Aorta (tissue), 5 donors: ENCODE measurements at regions not wholly inside any gene's neighbourhood (a gene's known extent, or its start where the extent isn't known, plus 50 kb on each side); places are given as distances from the start of the nearest gene placed in this dataset.

Experiments
- ATAC-seq: fragments of 200-7000 bp; cut with Tn5 transposase; one replicate; pipeline ENCODE4 v1.9.1; 2022; ENCODE audit warnings: moderate library complexity; ENCODE audit not compliant: low FRiP score
- DNase-seq, 2 donors: peaks; one replicate each; pipeline ENCODE4 v3.0.0-alpha.2; 2020
- H3K27ac ChIP-seq, 2 donors: one replicate each; pipeline ENCODE4 v1.5.1; 2013; ENCODE audit warnings: low read length in 2 of 2, mild to moderate bottlenecking in 2 of 2, moderate library complexity in 2 of 2, control low read depth in 1 of 2, inconsistent platforms in 1 of 2, low read depth in 1 of 2
- H3K27me3 ChIP-seq, 2 donors: one replicate each; pipeline ENCODE4 v1.6.1; 2013; ENCODE audit warnings: control low read depth in 1 of 2, low read length in 1 of 2, mild to moderate bottlenecking in 1 of 2, moderate library complexity in 1 of 2; ENCODE audit not compliant: insufficient read depth in 2 of 2, control insufficient read depth in 1 of 2
- H3K36me3 ChIP-seq, 2 donors: one replicate each; pipeline ENCODE4 v1.6.1; 2013; ENCODE audit warnings: control low read depth in 1 of 2, low read length in 1 of 2, mild to moderate bottlenecking in 1 of 2; ENCODE audit not compliant: insufficient read depth in 2 of 2, control insufficient read depth in 1 of 2
- H3K4me1 ChIP-seq, 2 donors: one replicate each; pipeline ENCODE4 v1.6.1; 2013; ENCODE audit warnings: low read length in 2 of 2, control low read depth in 1 of 2, mild to moderate bottlenecking in 1 of 2, moderate library complexity in 1 of 2; ENCODE audit not compliant: insufficient read depth in 2 of 2, control insufficient read depth in 1 of 2
- H3K4me3 ChIP-seq, 2 donors: one replicate each; pipeline ENCODE4 v1.5.1; 2013; ENCODE audit warnings: low read length in 2 of 2, control low read depth in 1 of 2, mild to moderate bottlenecking in 1 of 2
- H3K9me3 ChIP-seq: one replicate; pipeline ENCODE4 v1.6.1; 2013; ENCODE audit warnings: mild to moderate bottlenecking, low read length; ENCODE audit not compliant: control insufficient read depth
- WGBS, 2 donors: extraction: QIAGEN DNeasy Blood & Tissue Kit; methylation state at CpG; one replicate each; pipeline ENCODE4 v1.1.7; 2013; 5-methylcytosine and 5-hydroxymethylcytosine counted together
- intact Hi-C, 2 donors: fragments of 100-400 bp; cut with DNase I; formaldehyde crosslinking; loops; one replicate each; pipeline versions ENCODE4 v1.14.2 to v1.15.0; 2022
- donor health status: healthy with polysubstance abuse.
- donor health status: Bipolar disorder and iron deficiency.
- donor health status: DM: no; HTN: no; CAD: no.
- donor health status: DM: no; HTN: no; CAD: no.
- donor health status: DM: yes; HTN: yes; CAD: no.

DNA sequence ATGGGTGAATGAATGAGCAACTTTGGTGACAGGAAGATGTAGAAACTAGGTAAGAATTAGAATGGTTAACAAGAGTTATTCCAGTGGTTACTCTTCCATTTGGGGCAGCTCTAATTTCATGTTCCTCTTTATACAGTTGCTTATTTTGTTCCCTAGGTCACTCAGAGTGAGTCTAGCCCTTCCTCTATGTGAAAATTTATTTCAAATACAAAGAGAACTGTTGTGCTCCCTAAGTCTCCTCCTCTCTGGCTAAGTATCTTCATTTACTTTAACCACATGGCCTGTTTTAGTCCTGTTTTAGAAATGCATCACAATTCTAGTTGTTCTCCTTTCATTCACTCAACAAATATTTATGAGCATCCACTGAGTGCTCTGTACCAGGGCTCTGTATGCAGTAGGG lies 51.1 kb upstream of the HIF1A start:
- no peaks in the 10 kb centered on the region for H3K27me3 ChIP-seq
- no peak overlapping the region for H3K4me3 ChIP-seq
- no peaks in the 10 kb centered on the region for H3K4me1 ChIP-seq
- ATAC-seq (no peak), DNase-seq (no peak)
- intact Hi-C loops: no loop called here
- no peaks in the 10 kb centered on the region for H3K9me3 ChIP-seq
- no peaks in the 10 kb centered on the region for H3K36me3 ChIP-seq
- no peak overlapping the region for H3K27ac ChIP-seq

GRCh38 chr14:61644834-61645233 lies 50.5 kb upstream of the HIF1A start:
- Histone ChIP-seq H3K4me1 (no peaks in the 10 kb centered on the region), H3K36me3 (no peaks in the 10 kb centered on the region), H3K27ac (no peak overlapping the region), H3K9me3 (no peaks in the 10 kb centered on the region), H3K4me3 (no peak overlapping the region), H3K27me3 (no peaks in the 10 kb centered on the region)
- no peak for ATAC-seq
- WGBS, 2 donors: 48 to 76% methylated on average over 2 of the region's 2 CpGs
- DNase-seq: no peak
- intact Hi-C loops: no loop called here

DNA sequence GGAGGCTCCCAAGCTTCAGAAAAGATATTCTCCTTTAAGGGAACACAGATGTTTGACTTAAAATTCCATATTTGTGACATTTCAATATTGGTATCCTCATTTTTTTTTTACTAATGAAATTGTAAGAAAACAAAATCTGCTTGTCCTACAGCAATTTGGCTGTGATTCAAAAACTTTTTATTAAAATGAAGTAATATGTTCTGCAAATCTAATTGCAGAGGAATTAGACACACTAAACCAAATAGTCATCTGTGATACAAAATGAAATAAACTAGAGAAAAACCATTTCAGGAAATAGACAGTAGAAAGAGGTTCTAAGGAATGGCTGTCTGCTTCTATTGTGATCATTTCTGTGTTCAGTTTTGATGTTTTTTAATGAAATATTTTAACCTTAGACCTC lies 50.1 kb upstream of the HIF1A start:
- Histone ChIP-seq H3K27me3 (no peaks in the 10 kb centered on the region), H3K9me3 (no peaks in the 10 kb centered on the region), H3K4me3 (no peak overlapping the region), H3K27ac (no peak overlapping the region), H3K36me3 (no peaks in the 10 kb centered on the region), H3K4me1 (no peaks in the 10 kb centered on the region)
- ATAC-seq (no peak), DNase-seq (no peak)
- intact Hi-C loops: no loop called here
